ENCODE measurements at regions not wholly inside any gene's neighbourhood (a gene's known extent, or its start where the extent isn't known, plus 50 kb on each side); places are given as distances from the start of the nearest gene placed in this dataset.

DNA sequence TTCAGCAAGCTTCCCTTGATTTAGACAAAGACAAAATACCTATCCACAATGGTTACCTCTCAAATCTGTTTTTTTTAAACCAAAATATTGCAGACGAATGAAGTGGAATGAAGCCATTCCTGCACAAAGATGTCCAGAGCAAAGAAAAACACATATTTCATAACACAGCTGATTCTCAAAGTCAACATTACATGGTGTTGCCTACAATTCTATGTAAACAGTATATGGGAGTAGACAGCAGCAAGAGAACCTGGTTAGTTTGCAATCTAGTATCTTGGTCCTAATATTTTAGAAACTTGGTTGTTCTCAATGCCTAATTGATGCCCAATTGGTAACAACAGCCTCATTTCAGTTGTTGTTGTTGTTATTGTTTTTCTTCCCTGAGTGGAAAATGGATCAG is 1240.9 kb upstream of the CHAC2 start:
- no peak for TF ChIP-seq CTCF (IDR thresholded peaks at IDR 0.05; ENCODE audit: low read depth, low read length)
- H3K4me3 ChIP-seq (ENCODE audit: low read depth, low read length): no peak overlapping the region

- H3K4me3 ChIP-seq (ENCODE audit: low read depth, low read length): no peak overlapping the region
- TF ChIP-seq CTCF (IDR thresholded peaks at IDR 0.05; ENCODE audit: low read depth, low read length): no peak
Observed at GRCh38 chr2:52520644-52521043, 1247.0 kb upstream of the CHAC2 start.

DNA sequence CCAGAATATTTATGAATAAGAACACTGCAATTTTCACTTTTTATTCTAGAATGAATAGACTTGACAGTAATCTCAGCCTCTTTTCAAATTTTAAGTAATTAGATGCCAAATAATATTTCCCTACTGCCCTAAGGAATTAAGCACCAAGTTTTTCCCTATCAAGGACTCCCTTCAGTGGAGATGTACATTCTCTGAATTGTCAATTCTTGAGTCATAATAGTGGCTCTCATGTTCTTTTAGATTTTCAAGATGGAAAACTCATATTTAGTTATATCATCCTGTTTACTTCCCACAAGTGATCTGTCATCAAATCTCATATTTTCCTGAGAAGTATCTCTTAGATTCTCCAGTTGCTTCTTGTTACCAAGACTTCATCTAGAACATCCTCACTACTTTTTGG is 1248.9 kb upstream of the CHAC2 start:
- no peak for TF ChIP-seq CTCF (IDR thresholded peaks at IDR 0.05; ENCODE audit: low read depth, low read length)
- no peak overlapping the region for H3K4me3 ChIP-seq (ENCODE audit: low read depth, low read length)

DNA sequence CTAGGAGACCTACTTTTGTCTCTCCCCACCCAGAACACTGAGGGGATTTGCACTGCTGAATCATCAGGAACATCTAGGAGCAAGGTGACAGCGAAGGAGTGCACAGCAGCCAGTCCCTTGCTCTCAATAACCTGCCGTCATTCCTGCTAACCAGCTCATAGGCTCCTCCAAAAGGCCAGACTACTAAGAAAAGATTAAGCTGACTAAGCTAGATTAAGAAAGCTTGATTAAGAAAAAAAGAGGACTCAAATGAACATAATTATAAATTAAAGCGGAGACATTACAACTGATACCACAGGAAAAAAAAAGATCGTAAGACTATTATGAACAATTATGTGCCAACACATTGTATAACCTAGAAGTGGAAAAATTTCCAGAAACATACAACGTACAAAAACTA is 1254.8 kb upstream of the CHAC2 start:
- TF ChIP-seq CTCF (IDR thresholded peaks at IDR 0.05; ENCODE audit: low read depth, low read length): no peak
- H3K4me3 ChIP-seq (ENCODE audit: low read depth, low read length): no peak overlapping the region

- TF ChIP-seq CTCF (IDR thresholded peaks at IDR 0.05; ENCODE audit: low read depth, low read length): no peak
- H3K4me3 ChIP-seq (ENCODE audit: low read depth, low read length): no peak overlapping the region
Observed at GRCh38 chr2:52510432-52510831, 1257.2 kb upstream of the CHAC2 start.

- no peak for TF ChIP-seq CTCF (IDR thresholded peaks at IDR 0.05; ENCODE audit: low read depth, low read length)
Observed at GRCh38 chr2:52502476-52502860, 1265.1 kb upstream of the CHAC2 start.

DNA sequence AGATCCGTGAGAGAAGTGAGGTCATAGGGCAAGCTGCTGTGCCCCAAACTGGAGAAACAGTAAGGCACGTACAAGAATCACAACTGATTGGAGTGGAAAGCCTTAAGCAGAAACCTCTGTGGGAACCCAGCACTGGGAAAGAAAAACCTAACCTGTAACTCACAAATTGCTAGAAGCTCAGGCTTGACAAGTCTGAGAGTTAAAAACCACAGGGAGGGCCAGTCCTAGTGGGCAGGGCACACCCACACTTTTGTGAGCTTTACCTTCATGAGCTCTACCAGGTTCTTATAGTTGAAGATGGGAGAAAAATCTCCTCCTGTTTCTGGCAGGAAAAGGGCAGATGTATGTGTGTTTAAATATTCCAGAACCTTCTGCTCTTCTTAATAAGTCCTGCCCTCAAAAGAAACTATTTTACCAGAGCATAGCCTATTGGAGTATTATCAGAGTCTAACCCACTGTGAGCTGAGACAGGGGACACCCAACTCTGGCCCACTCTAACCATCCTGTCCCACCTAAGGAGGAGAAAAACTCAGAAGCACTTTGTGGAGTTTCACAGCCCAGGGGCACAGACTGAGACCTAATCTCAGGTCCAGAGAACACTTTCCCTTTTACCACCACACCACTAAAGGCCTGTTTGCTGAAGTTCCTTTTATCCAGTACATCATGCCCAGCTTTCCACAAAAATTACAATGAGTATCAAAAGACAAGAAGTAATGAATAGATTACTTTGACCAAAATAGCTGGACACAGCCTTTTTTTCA is 1265.7 kb upstream of the CHAC2 start:
- no peak for TF ChIP-seq CTCF (IDR thresholded peaks at IDR 0.05; ENCODE audit: low read depth, low read length)
- no peak overlapping the region for H3K4me3 ChIP-seq (ENCODE audit: low read depth, low read length)

More at GRCh38 chr2:52502476-52502860, 1265.1 kb upstream of the CHAC2 start:
- no peak overlapping the region for H3K4me3 ChIP-seq (ENCODE audit: low read depth, low read length)
